OCI-LY1 (cell line): ENCODE measurements at regions not wholly inside any gene's neighbourhood (a gene's known extent, or its start where the extent isn't known, plus 50 kb on each side); places are given as distances from the start of the nearest gene placed in this dataset.

Source experiments
- CTCF ChIP-seq: fragments of 200-600 bp; sonication (generic), shearing (Covaris generic); IDR thresholded peaks from 2 replicates; pipeline ENCODE4 v1.5.1; 2017; ENCODE audit warnings: mild to moderate bottlenecking, antibody characterized with exemption, low read length, moderate library complexity, mixed read lengths
- EZH2 ChIP-seq: fragments of 200-600 bp; sonication (generic), shearing (Covaris generic); IDR thresholded peaks from 2 replicates; pipeline ENCODE4 v1.8.0; 2017; ENCODE audit warnings: borderline replicate concordance, mixed run types, mild to moderate bottlenecking, antibody characterized with exemption, low read length, moderate library complexity, mixed read lengths

GRCh38 chr1:229117664-229118300 lies 153.1 kb upstream of the RAB4A start:
- TF ChIP-seq CTCF (no peak), EZH2 (no peak)
